ENCODE measurements at regions not wholly inside any gene's neighbourhood (a gene's known extent, or its start where the extent isn't known, plus 50 kb on each side); places are given as distances from the start of the nearest gene placed in this dataset.

DNA sequence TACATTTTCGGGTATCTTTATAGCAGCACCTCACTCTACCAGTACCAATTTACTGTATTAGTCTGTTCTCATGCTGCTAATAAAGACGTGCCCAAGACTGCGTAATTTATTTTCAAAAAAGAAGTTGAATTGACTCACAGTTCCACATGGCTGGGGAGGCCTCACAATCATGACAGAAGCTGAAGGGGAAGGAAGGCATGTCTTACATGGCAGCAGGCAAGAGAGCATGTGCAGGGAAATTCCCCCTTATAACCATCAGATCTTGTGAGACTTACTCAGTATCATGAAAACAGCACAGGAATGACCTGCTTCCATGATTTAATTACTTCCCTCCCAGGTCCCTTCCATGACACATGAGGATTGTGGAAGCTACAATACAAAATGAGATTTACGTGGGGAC lies 602.6 kb upstream of the DAB2 start:
- no peak for DNase-seq

DNA sequence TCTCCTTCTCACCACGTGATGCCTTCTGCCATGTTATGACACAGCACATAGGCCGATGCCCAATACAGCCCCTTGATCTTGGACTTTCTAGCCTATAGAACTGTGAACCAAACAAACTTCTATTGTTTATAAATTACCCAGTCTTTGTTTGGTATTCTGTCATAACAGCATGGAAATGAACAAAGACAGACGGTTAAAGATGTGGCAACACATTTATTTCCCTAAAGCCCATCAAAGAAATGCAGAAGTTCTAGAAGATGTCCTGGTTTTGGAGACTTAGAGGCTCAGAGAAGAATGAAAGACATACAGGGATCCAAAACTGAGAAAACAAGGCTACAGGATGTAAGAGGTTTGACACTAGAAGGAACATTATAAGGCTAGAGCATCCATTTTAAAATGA lies 600.8 kb upstream of the DAB2 start:
- DNase-seq, result no peak

DNA sequence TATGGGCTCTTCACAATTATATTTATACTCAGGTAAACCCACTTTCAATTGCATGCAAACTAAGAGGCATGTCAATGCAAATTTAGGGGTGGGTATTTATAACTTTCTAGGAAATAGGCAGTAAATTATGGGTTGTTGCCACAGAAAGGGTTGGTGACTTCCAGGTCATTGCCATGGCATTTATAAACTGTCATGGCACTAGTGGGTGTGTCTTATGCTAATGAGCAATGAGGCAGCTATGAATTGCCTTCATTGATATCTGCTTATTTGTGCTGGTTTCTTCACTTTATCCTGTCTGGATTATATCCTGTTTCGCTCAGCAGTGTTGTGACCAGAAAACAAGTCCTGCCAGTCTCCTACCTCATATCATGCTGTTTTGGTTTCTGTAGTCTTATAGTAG lies 597.3 kb upstream of the DAB2 start:
- no peak for DNase-seq

DNA sequence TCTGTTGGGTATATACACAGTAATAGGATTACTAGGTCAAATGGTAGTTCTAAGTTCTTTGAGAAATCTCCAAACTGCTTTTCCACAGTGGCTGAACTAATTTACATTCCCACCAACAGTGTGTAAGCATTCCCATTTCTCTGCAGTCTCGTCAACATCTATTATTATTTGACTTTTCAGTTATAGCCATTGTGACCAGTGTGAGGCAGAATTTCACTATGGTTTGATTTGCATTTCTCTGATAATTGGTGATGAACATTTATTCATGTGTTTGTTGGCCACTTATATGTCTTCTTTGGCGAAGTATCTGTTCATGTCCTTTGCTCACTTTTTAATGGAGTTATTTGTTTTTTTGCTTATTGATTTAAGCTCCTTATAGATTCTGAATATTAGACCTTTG lies 596.2 kb upstream of the DAB2 start:
- DNase-seq, result no peak

DNA sequence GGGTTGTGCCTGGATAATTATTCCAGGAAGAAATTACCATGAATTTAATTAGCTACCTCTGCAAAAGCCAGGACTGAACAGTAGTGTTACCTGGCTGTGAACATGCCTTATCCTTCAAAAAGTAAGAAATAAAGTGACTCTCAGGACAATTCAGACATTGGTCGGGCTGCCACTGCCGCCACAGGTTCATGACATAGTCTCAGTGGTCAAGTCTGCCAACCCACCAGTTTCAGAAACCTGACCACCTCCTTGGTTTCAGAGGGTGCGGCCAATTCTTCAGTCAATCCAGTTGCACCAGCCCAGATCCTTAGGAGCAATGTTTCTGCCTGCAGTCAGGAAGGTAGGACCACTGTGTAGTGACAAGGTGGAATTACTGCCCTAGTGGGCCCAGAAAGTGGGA lies 593.1 kb upstream of the DAB2 start:
- no peak for DNase-seq

DNA sequence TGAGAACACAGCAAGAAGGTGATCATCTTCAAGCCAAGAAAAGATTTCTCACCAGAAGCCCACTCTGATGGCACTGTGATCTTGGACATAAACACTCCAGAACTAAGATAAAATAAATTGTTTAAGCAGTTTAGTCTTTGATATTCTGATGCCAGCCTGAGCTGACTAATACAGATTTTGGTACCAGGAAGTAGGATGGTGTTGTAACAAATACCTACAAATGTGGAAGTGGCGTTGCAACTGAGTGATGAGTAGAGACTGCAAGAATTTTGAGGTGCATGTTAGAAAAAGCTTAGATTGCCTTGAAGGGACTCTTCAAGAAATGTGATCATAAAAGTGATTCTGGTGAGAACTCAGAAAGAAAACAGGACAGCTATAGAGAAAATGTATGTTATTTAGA lies 592.4 kb upstream of the DAB2 start:
- DNase-seq, result no peak

DNA sequence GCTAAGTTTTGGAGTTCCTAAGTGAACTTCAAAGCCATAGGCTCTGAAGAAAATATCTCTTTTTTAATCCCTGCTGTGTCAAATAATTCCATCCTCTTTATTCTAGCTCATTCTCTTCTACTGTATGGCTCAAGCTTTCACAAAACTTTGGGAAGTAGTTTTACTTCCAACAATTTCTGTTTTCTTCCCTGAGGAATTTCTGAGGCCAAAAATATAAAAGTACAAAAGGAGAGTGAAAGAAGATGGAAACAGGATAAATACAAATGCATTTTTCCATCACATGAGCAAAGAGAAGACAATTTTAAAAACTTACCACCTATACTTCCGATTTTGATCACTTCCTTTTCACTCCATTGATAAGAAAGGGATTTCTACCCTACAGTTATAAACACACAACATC lies 585.7 kb upstream of the DAB2 start:
- no peak for DNase-seq

DNA sequence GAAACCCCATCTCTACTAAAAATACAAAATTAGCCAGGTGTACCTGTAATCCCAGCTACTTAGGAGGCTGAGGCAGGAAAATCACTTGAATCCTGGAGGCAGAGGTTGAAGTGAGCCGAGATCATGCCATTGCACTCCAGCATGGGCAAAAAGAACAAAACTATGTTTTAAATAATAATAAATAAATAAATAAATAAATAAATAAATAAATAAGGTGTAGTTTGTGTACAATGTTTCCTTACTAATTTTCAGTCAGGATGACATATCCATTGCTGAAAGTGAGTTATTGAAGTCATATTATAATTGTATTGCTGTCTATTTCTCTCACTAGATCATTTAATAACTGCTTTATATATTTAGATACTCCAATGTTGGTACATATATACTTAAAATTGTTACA lies 581.5 kb upstream of the DAB2 start:
- DNase-seq, result no peak

DNA sequence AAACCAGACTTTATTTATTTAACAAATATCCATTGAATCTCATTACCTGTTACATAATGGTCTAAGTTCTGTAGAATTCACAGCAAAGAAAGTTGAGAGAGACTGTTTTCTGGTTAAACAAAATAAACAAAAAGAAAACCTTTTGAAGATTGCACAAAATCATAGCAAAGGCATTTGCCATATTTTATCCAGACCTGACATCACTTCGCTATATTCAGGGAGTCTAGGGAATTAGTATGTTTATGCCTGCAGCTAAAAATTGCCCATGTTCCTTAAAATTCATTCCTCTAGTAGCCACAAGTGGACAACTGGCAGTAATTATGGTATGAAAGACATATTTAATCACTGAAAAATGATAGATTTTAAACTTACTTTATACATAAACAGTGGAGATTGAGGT lies 577.0 kb upstream of the DAB2 start:
- DNase-seq, result no peak

DNA sequence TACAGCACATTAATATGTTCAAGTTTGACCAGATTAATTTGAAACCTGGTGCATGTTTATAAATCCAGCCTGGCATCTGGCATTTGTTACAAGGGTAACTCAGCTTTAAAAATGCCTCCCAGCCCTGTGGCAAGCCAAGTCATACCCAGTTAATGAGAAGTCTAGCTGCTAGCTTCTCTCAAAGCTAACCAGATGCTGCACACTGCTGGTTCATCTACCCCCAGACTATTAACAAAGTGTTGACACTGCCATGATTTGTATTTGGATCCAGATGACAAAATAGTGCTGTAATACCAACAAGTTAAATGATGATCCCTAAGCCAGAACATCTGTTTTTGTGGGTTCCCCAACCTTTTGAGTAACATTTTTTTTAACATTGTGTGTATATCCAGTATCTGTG lies 573.7 kb upstream of the DAB2 start:
- DNase-seq, result no peak

DNA sequence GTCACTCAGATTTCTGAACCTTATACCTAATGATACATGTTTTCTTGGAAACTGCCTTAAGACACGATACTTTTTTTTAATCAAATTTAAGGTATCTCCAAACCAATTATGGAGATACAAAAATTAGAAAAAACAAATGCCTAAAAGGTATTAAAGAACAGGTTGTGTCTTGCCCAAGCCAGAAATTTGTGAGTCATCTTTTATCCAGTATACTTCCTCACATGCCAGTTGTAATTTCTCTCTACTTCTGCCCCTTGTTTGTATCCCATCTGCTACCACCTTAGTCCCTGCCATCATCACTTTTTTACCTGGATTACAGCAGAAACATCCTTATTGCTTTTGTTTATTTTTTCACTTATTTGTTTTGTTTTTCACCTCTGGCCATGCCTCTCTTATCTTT lies 571.2 kb upstream of the DAB2 start:
- DNase-seq, result no peak

DNA sequence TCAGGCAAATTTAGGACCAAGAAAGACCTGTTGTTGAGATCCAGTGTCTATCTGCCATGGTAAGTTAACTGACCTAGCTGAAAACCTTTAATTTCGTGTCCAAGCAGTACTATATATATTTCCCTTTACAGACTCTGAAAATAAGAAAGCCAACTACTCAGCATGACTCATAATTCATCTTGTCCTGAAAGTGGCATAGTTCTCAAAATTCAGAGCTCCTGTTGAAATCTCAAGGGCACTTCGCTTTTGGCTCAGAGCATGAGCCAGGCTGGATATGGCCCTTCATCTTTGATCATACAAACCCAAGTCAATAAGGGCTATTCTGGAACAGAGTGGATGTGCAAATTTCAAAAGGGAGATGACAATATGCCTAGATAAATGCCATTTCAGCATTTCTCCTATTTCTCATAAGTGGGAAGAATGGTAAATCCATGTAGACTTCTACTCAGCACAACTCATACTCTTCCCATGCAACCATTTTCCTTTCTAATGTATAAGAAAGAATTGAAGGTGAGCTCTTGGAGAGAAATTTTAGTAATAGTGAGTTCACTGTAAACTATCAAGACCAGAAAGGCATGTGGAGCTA lies 567.9 kb upstream of the DAB2 start:
- DNase-seq, result no peak

DNA sequence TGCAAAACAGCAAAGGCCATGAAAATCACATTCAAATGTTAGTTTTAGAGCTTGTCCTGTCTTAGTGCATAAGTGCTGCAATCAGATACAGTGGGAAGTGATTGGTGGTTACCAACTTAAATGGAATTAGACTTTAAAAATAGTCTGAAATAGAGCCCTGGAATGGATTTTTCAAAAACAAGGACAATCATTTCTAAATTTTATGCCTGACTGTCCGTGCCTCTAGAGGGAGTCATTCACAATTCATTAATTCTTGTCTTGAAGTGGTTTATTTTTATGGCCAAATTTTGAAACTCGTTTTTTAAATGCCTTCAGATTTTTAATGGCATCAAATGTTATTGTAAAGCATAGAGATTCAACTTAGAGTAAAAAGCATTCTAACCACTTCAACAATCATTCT lies 561.8 kb upstream of the DAB2 start:
- no peak for DNase-seq

DNA sequence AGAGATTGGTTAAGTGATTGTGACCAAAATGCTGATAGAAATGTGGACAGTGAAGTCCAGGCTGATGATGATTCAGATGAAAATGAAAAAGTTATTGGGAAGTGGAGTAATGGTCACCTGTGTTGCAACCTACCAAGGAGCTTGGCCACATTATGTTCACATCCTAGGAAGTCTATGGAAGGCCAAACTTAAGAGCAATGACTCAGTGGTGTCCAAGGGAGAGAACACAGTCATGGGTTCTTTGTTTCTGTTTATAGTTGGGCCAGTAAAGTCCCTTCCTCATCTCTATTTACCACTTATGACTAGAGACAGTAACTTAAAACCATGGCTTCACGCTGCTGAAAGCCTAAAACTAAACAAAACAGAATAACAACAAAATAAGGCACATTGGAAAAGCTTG lies 555.3 kb upstream of the DAB2 start:
- DNase-seq, result no peak

DNA sequence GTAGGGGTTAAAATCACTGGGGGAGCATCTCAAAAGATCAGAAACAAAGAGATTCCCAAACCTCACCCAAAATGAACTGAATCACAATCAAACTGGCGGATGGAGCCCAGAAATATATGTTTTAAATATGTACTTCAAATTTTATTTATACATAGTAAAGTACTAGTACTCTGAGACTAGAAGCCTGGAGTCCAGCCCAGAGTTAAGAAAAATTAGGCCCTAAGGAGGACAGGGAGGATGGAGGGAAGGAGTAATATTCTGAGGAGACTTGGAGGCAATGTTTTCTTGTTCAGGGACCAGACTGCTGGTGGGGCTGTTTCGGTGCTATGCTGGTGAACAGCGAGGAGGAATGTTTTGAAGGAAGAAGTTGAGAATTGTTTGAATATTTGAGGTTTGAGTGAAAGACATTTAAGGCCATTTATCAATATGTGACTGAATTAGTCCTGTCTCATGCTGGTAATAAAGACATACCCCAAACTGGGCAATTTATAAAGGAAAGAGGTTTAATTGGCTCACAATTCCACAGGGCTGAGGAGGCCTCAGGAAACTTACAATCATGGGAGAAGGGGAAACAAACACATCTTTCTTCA lies 552.4 kb upstream of the DAB2 start:
- no peak for DNase-seq

DNA sequence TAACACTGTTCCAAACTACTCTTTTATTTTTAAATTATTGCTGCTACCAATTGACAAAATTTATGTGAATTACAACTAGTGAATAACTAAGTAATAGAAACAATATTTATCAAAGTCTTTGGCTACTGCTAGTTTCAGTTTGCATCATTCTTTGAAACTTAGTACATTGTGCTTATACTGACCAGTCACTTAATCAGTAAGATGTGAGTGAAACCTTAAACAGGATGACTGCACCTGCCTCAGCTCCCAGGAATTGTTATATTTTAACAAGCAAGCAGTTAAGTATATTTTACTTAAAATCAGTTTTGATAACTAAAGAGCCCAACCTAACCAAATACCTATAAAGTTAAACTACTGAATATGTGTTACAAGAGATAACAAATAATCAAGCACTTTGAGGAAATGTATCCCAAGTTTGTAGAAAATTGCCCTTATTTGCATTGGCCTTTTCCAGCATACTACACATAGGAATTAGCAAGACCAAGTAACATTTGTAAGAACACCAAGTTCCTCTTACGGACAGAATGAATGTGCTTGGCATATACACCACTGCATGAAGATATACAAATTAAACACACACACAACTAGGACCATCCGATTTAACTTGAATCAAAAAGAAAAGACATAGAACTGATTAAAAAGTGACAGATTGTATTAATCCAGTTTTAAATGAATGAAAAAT lies 545.5 kb upstream of the DAB2 start:
- DNase-seq, result no peak

DNA sequence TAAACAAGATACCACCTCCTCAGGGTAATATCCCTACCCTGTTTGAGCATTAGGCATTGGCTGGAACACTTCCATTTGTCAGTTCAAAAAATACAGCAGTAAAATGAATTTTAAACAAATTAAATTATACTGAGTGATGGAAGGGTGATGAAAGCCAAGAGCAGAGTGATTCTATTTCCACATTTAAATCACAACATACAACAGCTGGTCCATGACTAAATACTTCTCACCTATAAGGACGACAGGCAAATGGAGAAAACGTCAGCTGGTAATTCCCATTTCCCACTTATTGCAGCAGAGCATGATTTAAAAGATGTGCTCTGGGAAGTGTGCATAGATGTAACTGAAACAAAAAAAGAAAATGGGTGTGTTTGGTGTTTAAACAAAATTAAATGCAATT lies 543.6 kb upstream of the DAB2 start:
- no peak for DNase-seq

DNA sequence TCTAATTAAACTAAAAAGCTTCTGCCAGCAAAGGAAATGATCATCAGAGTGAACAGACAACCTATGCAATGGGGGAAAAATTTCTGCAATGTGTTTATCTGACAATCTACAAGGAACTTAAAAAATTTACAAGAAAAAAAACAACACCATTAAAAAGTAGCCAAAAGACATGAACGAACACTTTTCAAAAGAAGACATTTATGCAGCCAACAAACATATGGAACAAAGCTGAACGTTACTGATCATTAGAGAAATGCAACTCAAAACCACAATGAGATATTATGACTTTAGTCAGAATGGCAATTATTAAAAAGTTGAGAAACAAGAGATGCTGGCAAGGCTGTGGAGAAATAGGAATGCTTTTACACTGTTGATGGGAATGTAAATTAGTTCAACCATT lies 530.4 kb upstream of the DAB2 start:
- DNase-seq, result no peak

DNA sequence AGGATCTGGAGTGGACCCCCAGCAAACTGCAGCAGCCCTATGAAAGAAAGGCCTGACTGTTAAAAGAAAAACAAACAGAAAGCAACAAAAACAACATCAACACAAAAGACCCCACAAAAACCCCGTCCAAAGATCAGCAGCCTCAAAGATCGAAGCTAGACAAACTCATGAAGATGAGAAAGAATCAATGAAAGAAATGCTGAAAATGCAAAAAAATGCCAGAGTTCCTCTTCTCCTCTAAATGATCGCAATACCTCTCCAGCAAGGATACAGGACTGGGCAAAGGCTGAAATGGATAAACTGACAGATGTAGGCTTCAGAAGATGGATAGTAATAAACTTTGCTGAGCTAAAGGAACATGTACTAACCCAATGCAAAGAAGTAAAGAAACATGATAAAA lies 526.3 kb upstream of the DAB2 start:
- no peak for DNase-seq

DNA sequence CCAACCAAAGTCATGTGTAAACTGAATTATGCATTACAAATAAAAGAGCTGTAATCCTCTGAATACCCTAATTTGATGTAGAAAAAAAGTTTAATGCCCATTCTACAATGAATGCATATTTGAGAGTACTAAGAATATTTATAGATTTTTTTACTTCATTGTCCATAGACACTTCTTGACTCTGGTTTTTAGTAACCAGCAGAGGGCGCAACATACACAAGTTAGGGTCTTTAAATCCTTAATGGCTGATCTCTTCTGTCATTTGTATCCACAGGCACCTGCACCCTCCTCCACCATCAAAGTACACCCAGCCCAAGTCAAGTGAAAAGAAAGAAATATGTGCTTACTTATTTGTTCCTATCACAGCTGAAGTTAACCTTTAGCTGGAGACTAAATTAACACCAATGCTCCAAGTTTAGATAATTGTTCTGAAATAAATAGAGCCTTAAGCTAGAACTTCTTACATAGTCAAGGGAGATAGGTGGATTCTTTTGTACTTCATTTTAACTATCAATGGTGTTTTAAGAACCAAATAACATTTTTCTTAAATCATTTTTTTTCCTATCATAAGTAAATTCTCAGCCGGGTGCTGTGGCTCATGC lies 524.2 kb upstream of the DAB2 start:
- peak; percentile 67 for DNase-seq

DNA sequence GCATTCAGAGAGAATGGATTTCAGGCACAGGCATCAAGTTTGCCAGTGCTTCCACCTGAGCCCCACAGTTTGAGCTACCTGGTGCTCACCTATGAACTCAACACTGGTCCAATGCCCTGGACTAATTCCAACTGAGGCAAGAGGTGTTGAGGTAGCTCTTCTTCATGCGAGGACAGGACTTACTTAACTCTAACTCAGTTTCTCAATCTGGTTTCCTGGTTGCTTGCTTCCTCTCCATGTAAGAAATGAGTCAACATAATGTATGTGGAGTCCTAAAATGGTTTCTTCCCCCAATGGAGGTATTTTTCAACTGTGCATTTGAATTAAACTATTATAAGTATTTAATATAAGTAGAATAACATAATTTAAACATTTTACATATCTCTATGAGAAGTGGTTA lies 523.6 kb upstream of the DAB2 start:
- no peak for DNase-seq

DNA sequence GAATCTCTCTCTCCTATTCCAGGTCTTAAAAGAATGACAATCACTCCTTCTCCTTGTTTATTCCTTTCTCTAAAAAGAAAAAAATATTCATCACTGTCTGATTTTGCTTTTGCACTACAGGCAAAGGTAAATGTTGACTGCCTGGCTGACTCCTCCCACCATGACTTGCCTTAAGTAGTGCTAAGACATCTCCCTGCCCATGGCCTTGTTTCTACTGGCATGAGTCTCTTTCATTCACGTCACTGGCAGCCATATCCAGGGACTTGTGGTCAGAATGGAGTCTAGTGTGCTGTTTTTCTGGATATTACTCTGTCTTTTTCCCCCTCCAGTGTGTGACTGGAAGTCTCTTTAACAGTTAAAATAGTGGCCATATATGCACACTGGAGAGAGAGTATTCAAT lies 522.9 kb upstream of the DAB2 start:
- no peak for DNase-seq

DNA sequence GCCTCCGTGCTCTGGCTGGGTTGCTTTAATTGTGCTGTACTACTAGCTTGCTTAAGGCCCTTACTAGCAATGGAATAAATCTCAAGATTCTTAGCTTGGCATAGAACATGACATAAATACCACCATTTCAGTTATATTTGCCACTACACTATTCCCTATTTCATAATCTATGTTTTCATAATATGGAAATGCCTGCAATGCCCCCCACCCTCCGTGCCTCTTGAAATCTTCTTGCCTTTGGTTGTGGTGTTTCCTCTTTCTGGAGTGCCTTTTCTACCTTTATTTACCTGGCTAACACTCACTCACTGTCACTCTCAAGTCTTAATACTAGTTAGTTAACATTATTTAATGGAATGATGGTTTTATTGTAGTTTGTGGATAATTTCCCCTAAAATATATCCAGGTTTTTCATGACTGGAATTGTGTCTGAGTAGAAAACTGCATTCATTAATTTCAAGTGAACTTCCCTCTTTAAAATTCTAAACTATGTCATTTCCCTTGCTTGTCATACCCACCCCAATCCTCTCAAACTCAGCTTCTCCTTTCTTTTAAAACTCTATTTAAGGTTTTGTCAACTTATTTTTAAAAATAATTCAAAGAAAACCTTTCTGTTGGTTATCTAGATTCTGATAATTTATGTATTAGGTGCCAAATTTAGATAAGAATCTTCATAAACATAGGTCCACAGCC lies 521.7 kb upstream of the DAB2 start:
- DNase-seq, result no peak

DNA sequence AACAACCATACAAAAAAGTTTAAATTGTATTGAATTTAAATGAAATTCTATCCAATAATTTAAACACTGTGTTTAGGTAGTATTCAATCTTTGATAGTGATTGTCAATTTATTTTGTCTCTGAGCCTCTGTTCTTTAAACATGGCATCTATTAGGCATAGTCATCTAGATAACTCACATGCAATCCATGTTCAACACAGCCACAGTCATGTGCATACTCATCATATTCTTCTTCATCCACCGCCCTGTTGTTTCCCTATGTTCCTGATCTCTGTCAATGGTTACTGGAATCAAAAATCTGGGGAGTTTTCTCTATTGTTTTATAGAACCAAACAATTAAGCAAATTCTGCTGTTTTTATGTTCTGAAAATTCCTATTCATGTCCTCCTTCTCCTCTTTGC lies 521.1 kb upstream of the DAB2 start:
- DNase-seq, result no peak
